GM23338 (cell line): ENCODE measurements at regions not wholly inside any gene's neighbourhood (a gene's known extent, or its start where the extent isn't known, plus 50 kb on each side); places are given as distances from the start of the nearest gene placed in this dataset.

Source experiments
- ATAC-seq: fragments of 200-7000 bp; cut with Tn5 transposase; 3 replicates; pipeline ENCODE4 v1.9.1; 2020
- DNase-seq: peaks from one replicate; pipeline ENCODE4 v3.0.0-alpha.2; 2015; ENCODE audit warnings: low spot score
- H2AFZ ChIP-seq: fragments of 200-600 bp; sonication (generic); 2 replicates; pipeline ENCODE4 v1.8.0; 2016; ENCODE audit warnings: antibody characterized with exemption, mild to moderate bottlenecking, moderate library complexity
- H3F3A ChIP-seq: fragments of 200-600 bp; sonication (generic); replicated peaks from 2 replicates; pipeline ENCODE4 v1.8.0; 2017; ENCODE audit warnings: antibody characterized with exemption, mixed run types, low read depth
- H3K27ac ChIP-seq: fragments of 200-600 bp; sonication (generic); 2 replicates; pipeline ENCODE4 v1.6.1; 2016; ENCODE audit warnings: low read depth
- H3K27me3 ChIP-seq: fragments of 200-600 bp; sonication (generic); 2 replicates; pipeline ENCODE4 v1.8.0; 2016; ENCODE audit warnings: mild to moderate bottlenecking, mixed run types, moderate library complexity; ENCODE audit not compliant: insufficient read depth
- H3K36me3 ChIP-seq: fragments of 200-600 bp; sonication (generic); 2 replicates; pipeline ENCODE4 v1.8.0; 2016; ENCODE audit warnings: mild to moderate bottlenecking; ENCODE audit not compliant: insufficient read depth
- H3K4me1 ChIP-seq: fragments of 200-600 bp; sonication (generic); 2 replicates; pipeline ENCODE4 v1.8.0; 2016; ENCODE audit warnings: mild to moderate bottlenecking, moderate library complexity; ENCODE audit not compliant: insufficient read depth
- H3K4me2 ChIP-seq: fragments of 200-600 bp; sonication (generic); 2 replicates; pipeline ENCODE4 v1.7.1; 2017; ENCODE audit warnings: mixed run types
- H3K4me3 ChIP-seq: fragments of 200-600 bp; sonication (generic); 2 replicates; pipeline ENCODE4 v1.6.1; 2016; ENCODE audit warnings: mixed run types
- H3K79me2 ChIP-seq: fragments of 200-600 bp; sonication (generic); replicated peaks from 2 replicates; pipeline ENCODE4 v1.8.0; 2017; ENCODE audit warnings: mild to moderate bottlenecking; ENCODE audit not compliant: insufficient read depth
- H3K9me2 ChIP-seq: fragments of 200-600 bp; sonication (generic); 2 replicates; pipeline ENCODE4 v1.8.0; 2017; ENCODE audit not compliant: insufficient read depth
- H4K20me1 ChIP-seq: fragments of 200-600 bp; sonication (generic); replicated peaks from 2 replicates; pipeline ENCODE4 v1.8.0; 2017; ENCODE audit warnings: mild to moderate bottlenecking; ENCODE audit not compliant: insufficient read depth
- H3K27ac Mint-ChIP-seq: 2 replicates; pipeline ENCODE4 v1.8.0; 2020; ENCODE audit warnings: inconsistent platforms, mild to moderate bottlenecking, moderate library complexity, mixed read lengths
- H3K27me3 Mint-ChIP-seq: 3 replicates; pipeline ENCODE4 v1.8.0; 2022; ENCODE audit warnings: low read depth, mild to moderate bottlenecking, moderate library complexity, mixed read lengths, inconsistent platforms; ENCODE audit not compliant: insufficient read depth, poor library complexity
- H3K36me3 Mint-ChIP-seq: 3 replicates; pipeline ENCODE4 v1.8.0; 2021; ENCODE audit warnings: low read depth, mild to moderate bottlenecking, inconsistent platforms, moderate library complexity, mixed read lengths
- H3K4me1 Mint-ChIP-seq: 3 replicates; pipeline ENCODE4 v1.8.0; 2020; ENCODE audit warnings: mild to moderate bottlenecking, inconsistent platforms, mixed read lengths
- H3K4me3 Mint-ChIP-seq: 3 replicates; pipeline ENCODE4 v1.8.0; 2021; ENCODE audit warnings: moderate library complexity, mild to moderate bottlenecking, inconsistent platforms, mixed read lengths
- H3K9me3 Mint-ChIP-seq: 3 replicates; pipeline ENCODE4 v1.8.0; 2020; ENCODE audit warnings: moderate library complexity, mild to moderate bottlenecking, inconsistent platforms, mixed read lengths
- CREB1 ChIP-seq: fragments of 250-450 bp; sonication (Bioruptor Pico); IDR thresholded peaks from 2 replicates; pipeline ENCODE4 v1.5.0; 2020; ENCODE audit warnings: low read depth, mild to moderate bottlenecking, moderate library complexity
- EZH2 ChIP-seq: fragments of 200-600 bp; sonication (generic); IDR thresholded peaks from one replicate; pipeline ENCODE4 v1.8.0; 2017; ENCODE audit warnings: antibody characterized with exemption, mild to moderate bottlenecking, low read depth; ENCODE audit not compliant: unreplicated experiment
- EZH2phosphoT487 ChIP-seq: fragments of 200-600 bp; sonication (generic); IDR thresholded peaks from one replicate; pipeline ENCODE4 v1.8.1; 2018; ENCODE audit warnings: antibody characterized with exemption; ENCODE audit not compliant: unreplicated experiment
- JUNB ChIP-seq: IDR thresholded peaks from one replicate; pipeline ENCODE4 v1.6.1; 2016; ENCODE audit warnings: antibody characterized with exemption; ENCODE audit not compliant: unreplicated experiment
- NANOG ChIP-seq: IDR thresholded peaks from 2 replicates; pipeline ENCODE4 v1.6.1; 2016; ENCODE audit warnings: antibody characterized with exemption, borderline replicate concordance
- STAT1 ChIP-seq: IDR thresholded peaks from one replicate; pipeline ENCODE4 v1.6.1; 2016; ENCODE audit warnings: antibody characterized with exemption; ENCODE audit not compliant: unreplicated experiment
- ZNF114 ChIP-seq: fragments of 250-450 bp; sonication (Bioruptor Pico); IDR thresholded peaks from 2 replicates; pipeline ENCODE4 v1.5.0; 2020; ENCODE audit warnings: mild to moderate bottlenecking, moderate library complexity
- ZNF331 ChIP-seq: fragments of 250-450 bp; sonication (Bioruptor Pico); IDR thresholded peaks from 2 replicates; pipeline ENCODE4 v1.5.0; 2020; ENCODE audit warnings: low read depth, mild to moderate bottlenecking, moderate library complexity
- TF ChIP-seq, protein P1 (sequence below): fragments of 250-450 bp; sonication (Bioruptor Pico); IDR thresholded peaks from 2 replicates; pipeline ENCODE4 v1.5.0; 2020; ENCODE audit warnings: mild to moderate bottlenecking, moderate library complexity
- TF ChIP-seq, protein P2 (sequence below), 2 experiments: fragments of 200-600 bp in 1 of 2; sonication (generic) in 1 of 2; conservative IDR thresholded peaks; 2 replicates each; pipeline versions ENCODE4 v1.5.1 to v1.6.1; 2016 to 2017; ENCODE audit warnings: antibody characterized with exemption in 2 of 2, low read depth in 2 of 2, mild to moderate bottlenecking in 2 of 2, moderate library complexity in 1 of 2
- TF ChIP-seq, protein P3 (sequence below): IDR thresholded peaks from 2 replicates; pipeline ENCODE4 v1.6.1; 2016; ENCODE audit warnings: antibody characterized with exemption

DNA sequence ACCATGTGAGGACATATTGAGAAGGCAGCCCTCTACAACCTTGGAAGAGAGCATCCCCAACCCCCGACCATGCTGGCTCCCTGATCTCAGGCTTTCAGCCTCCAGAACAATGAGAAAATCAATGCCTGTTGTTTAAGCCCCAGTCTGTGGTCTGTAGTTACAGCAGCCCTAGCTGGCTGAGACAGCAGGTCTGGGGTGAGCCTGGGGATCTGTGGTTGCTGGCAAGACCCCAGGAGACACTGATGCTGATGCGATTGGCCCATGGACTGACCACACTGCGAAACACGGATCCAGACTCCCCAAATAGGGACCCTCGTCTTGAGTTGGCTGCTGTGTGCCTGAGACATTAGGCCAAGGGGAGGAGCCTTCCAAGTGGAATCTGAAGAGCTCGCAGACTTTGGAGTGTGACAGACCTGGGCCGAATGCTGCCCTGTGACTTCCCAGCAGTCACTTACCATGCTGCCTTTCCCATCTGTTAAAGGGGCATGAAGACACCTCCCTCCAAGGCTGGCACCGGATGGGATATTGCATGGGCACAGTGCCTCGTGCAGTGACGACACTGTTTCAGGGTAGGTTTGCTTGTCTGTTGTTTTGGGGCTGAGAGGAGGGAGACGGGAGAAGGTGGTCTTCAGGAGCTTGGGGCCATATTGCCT is 147.8 kb upstream of the RPL38 start:
- H3K4me2 ChIP-seq: no peak overlapping the region
- TF ChIP-seq ZNF114 (CRISPR knock-in tag): no peak
- no peak for TF ChIP-seq STAT1
- TF ChIP-seq EZH2phosphoT487: no peak
- H3K4me3 ChIP-seq: no peak overlapping the region
- H4K20me1 ChIP-seq: no peaks in the 10 kb centered on the region
- H2AFZ ChIP-seq: no peak overlapping the region
- H3K27me3 Mint-ChIP-seq: peaks cover 14% of the 10 kb centered on the region
- H3K27ac Mint-ChIP-seq: no peak overlapping the region
- no peak overlapping the region for H3K27ac ChIP-seq
- no peaks in the 10 kb centered on the region for H3K36me3 ChIP-seq
- peak; percentile 82 for ATAC-seq
- H3K4me1 ChIP-seq: no peaks in the 10 kb centered on the region
- no peaks in the 10 kb centered on the region for H3F3A ChIP-seq
- no peak overlapping the region for H3K4me3 Mint-ChIP-seq
- H3K4me1 Mint-ChIP-seq: peaks cover 6% of the 10 kb centered on the region; the same call in 2 of the 3 replicates
- DNase-seq: no peak
- H3K9me3 Mint-ChIP-seq: peaks cover 5% of the 10 kb centered on the region; the same call in 2 of the 3 replicates
- H3K9me2 ChIP-seq: no peaks in the 10 kb centered on the region
- H3K79me2 ChIP-seq: no peaks in the 10 kb centered on the region
- no peaks in the 10 kb centered on the region; the same call in 2 of the 3 replicates for H3K36me3 Mint-ChIP-seq
- no peaks in the 10 kb centered on the region for H3K27me3 ChIP-seq

DNA sequence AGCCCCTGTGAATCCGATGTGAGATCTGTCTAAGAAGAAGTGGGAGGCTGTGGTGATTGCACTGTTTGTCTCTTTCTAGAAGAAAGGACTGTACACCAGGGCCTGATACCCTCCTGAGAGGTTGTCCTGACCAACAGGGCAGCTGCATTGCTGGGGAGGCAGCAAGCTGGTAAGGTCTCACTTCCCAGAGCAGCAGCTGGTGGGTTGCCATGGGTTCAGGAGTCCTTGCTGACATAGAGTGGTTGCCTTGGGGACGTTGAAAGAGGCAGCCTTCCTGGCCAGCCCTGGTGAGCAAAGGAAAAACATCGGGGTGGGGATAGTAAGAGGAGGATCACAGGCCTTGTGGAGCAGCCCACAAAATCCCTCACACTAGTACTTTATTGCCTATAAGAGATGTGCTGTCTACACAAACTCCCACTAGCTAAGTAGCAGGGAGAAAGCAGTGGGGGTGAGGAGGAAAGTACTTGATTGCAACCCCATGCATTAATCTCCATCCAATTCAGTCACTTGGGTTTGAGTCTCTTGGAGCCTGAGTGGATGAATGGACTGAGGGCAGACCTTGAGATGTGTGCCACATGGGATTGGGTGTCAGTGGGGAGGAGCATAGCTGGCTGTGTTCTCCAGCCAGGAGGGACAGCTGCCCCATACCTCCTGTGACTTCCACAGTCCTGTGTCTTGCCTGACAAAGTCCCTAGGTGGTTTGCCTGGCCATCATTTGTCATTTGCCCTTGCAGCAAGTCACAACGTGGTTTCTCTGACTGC is 143.8 kb upstream of the RPL38 start:
- H3K4me3 ChIP-seq: no peak overlapping the region
- H3K27ac ChIP-seq: no peak overlapping the region
- no peak for DNase-seq
- no peak overlapping the region for H2AFZ ChIP-seq
- peaks cover 5% of the 10 kb centered on the region; the same call in 2 of the 3 replicates for H3K9me3 Mint-ChIP-seq
- no peaks in the 10 kb centered on the region for H3K27me3 ChIP-seq
- H3K4me1 Mint-ChIP-seq: peaks cover 12% of the 10 kb centered on the region
- ATAC-seq: no peak
- H3K36me3 Mint-ChIP-seq: no peaks in the 10 kb centered on the region; the same call in 2 of the 3 replicates
- no peaks in the 10 kb centered on the region for H3K79me2 ChIP-seq
- no peak overlapping the region for H3K4me2 ChIP-seq
- no peaks in the 10 kb centered on the region for H4K20me1 ChIP-seq
- H3F3A ChIP-seq: no peaks in the 10 kb centered on the region
- no peak overlapping the region for H3K4me3 Mint-ChIP-seq
- no peaks in the 10 kb centered on the region for H3K4me1 ChIP-seq
- no peak overlapping the region for H3K27ac Mint-ChIP-seq
- H3K36me3 ChIP-seq: no peaks in the 10 kb centered on the region
- H3K27me3 Mint-ChIP-seq: peaks cover 4% of the 10 kb centered on the region
- H3K9me2 ChIP-seq: no peaks in the 10 kb centered on the region
- TF ChIP-seq CREB1 (CRISPR knock-in tag): no peak
- no peak for TF ChIP-seq STAT1
- TF ChIP-seq, protein P1, sequence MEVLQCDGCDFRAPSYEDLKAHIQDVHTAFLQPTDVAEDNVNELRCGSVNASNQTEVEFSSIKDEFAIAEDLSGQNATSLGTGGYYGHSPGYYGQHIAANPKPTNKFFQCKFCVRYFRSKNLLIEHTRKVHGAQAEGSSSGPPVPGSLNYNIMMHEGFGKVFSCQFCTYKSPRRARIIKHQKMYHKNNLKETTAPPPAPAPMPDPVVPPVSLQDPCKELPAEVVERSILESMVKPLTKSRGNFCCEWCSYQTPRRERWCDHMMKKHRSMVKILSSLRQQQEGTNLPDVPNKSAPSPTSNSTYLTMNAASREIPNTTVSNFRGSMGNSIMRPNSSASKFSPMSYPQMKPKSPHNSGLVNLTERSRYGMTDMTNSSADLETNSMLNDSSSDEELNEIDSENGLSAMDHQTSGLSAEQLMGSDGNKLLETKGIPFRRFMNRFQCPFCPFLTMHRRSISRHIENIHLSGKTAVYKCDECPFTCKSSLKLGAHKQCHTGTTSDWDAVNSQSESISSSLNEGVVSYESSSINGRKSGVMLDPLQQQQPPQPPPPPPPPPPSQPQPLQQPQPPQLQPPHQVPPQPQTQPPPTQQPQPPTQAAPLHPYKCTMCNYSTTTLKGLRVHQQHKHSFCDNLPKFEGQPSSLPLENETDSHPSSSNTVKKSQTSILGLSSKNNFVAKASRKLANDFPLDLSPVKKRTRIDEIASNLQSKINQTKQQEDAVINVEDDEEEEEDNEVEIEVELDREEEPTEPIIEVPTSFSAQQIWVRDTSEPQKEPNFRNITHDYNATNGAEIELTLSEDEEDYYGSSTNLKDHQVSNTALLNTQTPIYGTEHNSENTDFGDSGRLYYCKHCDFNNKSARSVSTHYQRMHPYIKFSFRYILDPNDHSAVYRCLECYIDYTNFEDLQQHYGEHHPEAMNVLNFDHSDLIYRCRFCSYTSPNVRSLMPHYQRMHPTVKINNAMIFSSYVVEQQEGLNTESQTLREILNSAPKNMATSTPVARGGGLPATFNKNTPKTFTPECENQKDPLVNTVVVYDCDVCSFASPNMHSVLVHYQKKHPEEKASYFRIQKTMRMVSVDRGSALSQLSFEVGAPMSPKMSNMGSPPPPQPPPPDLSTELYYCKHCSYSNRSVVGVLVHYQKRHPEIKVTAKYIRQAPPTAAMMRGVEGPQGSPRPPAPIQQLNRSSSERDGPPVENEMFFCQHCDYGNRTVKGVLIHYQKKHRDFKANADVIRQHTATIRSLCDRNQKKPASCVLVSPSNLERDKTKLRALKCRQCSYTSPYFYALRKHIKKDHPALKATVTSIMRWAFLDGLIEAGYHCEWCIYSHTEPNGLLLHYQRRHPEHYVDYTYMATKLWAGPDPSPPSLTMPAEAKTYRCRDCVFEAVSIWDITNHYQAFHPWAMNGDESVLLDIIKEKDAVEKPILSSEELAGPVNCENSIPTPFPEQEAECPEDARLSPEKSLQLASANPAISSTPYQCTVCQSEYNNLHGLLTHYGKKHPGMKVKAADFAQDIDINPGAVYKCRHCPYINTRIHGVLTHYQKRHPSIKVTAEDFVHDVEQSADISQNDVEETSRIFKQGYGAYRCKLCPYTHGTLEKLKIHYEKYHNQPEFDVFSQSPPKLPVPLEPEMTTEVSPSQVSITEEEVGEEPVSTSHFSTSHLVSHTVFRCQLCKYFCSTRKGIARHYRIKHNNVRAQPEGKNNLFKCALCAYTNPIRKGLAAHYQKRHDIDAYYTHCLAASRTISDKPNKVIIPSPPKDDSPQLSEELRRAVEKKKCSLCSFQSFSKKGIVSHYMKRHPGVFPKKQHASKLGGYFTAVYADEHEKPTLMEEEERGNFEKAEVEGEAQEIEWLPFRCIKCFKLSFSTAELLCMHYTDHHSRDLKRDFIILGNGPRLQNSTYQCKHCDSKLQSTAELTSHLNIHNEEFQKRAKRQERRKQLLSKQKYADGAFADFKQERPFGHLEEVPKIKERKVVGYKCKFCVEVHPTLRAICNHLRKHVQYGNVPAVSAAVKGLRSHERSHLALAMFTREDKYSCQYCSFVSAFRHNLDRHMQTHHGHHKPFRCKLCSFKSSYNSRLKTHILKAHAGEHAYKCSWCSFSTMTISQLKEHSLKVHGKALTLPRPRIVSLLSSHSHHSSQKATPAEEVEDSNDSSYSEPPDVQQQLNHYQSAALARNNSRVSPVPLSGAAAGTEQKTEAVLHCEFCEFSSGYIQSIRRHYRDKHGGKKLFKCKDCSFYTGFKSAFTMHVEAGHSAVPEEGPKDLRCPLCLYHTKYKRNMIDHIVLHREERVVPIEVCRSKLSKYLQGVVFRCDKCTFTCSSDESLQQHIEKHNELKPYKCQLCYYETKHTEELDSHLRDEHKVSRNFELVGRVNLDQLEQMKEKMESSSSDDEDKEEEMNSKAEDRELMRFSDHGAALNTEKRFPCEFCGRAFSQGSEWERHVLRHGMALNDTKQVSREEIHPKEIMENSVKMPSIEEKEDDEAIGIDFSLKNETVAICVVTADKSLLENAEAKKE (CRISPR knock-in tag): no peak
- TF ChIP-seq, protein P2, sequence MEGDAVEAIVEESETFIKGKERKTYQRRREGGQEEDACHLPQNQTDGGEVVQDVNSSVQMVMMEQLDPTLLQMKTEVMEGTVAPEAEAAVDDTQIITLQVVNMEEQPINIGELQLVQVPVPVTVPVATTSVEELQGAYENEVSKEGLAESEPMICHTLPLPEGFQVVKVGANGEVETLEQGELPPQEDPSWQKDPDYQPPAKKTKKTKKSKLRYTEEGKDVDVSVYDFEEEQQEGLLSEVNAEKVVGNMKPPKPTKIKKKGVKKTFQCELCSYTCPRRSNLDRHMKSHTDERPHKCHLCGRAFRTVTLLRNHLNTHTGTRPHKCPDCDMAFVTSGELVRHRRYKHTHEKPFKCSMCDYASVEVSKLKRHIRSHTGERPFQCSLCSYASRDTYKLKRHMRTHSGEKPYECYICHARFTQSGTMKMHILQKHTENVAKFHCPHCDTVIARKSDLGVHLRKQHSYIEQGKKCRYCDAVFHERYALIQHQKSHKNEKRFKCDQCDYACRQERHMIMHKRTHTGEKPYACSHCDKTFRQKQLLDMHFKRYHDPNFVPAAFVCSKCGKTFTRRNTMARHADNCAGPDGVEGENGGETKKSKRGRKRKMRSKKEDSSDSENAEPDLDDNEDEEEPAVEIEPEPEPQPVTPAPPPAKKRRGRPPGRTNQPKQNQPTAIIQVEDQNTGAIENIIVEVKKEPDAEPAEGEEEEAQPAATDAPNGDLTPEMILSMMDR (conservative IDR thresholded peaks at IDR 0.05; ENCODE audit: low read depth in 2 of 2): no peak
- TF ChIP-seq EZH2phosphoT487: no peak
- no peak for TF ChIP-seq JUNB
- no peak for TF ChIP-seq EZH2
- TF ChIP-seq, protein P3, sequence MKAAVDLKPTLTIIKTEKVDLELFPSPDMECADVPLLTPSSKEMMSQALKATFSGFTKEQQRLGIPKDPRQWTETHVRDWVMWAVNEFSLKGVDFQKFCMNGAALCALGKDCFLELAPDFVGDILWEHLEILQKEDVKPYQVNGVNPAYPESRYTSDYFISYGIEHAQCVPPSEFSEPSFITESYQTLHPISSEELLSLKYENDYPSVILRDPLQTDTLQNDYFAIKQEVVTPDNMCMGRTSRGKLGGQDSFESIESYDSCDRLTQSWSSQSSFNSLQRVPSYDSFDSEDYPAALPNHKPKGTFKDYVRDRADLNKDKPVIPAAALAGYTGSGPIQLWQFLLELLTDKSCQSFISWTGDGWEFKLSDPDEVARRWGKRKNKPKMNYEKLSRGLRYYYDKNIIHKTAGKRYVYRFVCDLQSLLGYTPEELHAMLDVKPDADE: no peak
- TF ChIP-seq NANOG: no peak
- TF ChIP-seq ZNF331: no peak
